ENCODE measurements at regions not wholly inside any gene's neighbourhood (a gene's known extent, or its start where the extent isn't known, plus 50 kb on each side); places are given as distances from the start of the nearest gene placed in this dataset.
"Not testable (repeated sequence)": the region's sequence is repeated elsewhere in the genome, so short reads cannot be mapped to it uniquely, and the experiment has no call there.

- DNase-seq, result no peak
These were observed 286.6 kb downstream of the COL11A1 start for GRCh38 chr1:102821707-102822106.

- DNase-seq, result no peak
These were observed 307.9 kb downstream of the COL11A1 start for GRCh38 chr1:102800406-102800805.

GRCh38 chr1:102799496-102799895 is 308.8 kb downstream of the COL11A1 start:
- no peak for DNase-seq

GRCh38 chr1:102798718-102799117 is 309.6 kb downstream of the COL11A1 start:
- no peak for DNase-seq

GRCh38 chr1:102796429-102796828 is 311.9 kb downstream of the COL11A1 start:
- DNase-seq, result no peak

GRCh38 chr1:102790997-102791396 is 317.3 kb downstream of the COL11A1 start:
- no peak for DNase-seq

GRCh38 chr1:102789951-102790350 is 318.4 kb downstream of the COL11A1 start:
- DNase-seq, result not testable (repeated sequence)

GRCh38 chr1:102783487-102783886 is 324.8 kb downstream of the COL11A1 start:
- no peak for DNase-seq

GRCh38 chr1:102782144-102782543 is 326.2 kb downstream of the COL11A1 start:
- DNase-seq, result no peak

GRCh38 chr1:102776071-102776470 is 332.3 kb downstream of the COL11A1 start:
- DNase-seq, result no peak

GRCh38 chr1:102772831-102773230 is 335.5 kb downstream of the COL11A1 start:
- DNase-seq, result no peak

- DNase-seq, result no peak
These were observed 349.9 kb downstream of the COL11A1 start for GRCh38 chr1:102758418-102758817.

GRCh38 chr1:102757363-102757762 is 351.0 kb downstream of the COL11A1 start:
- no peak for DNase-seq

- DNase-seq, result no peak
These were observed 357.2 kb downstream of the COL11A1 start for GRCh38 chr1:102751111-102751510.

- DNase-seq, result no peak
These were observed 365.9 kb downstream of the COL11A1 start for GRCh38 chr1:102742426-102742825.

GRCh38 chr1:102733491-102734236 is 374.7 kb downstream of the COL11A1 start:
- DNase-seq, result no peak

- DNase-seq, result no peak
These were observed 375.4 kb downstream of the COL11A1 start for GRCh38 chr1:102732927-102733326.

GRCh38 chr1:102726417-102726816 is 381.9 kb downstream of the COL11A1 start:
- no peak for DNase-seq

GRCh38 chr1:102724741-102725140 is 383.6 kb downstream of the COL11A1 start:
- no peak for DNase-seq

- DNase-seq, result no peak
These were observed 393.2 kb downstream of the COL11A1 start for GRCh38 chr1:102715150-102715549.

GRCh38 chr1:102699524-102699923 is 408.8 kb downstream of the COL11A1 start:
- DNase-seq, result no peak

GRCh38 chr1:102693345-102693744 is 415.0 kb downstream of the COL11A1 start:
- DNase-seq, result no peak

GRCh38 chr1:102691592-102692090 is 416.7 kb downstream of the COL11A1 start:
- no peak for DNase-seq

GRCh38 chr1:102687383-102687782 is 420.9 kb downstream of the COL11A1 start:
- no peak for DNase-seq

GRCh38 chr1:102661481-102661880 is 446.8 kb downstream of the COL11A1 start:
- DNase-seq, result no peak

Data from suppressor macrophage (primary cell).